ENCODE measurements at regions not wholly inside any gene's neighbourhood (a gene's known extent, or its start where the extent isn't known, plus 50 kb on each side); places are given as distances from the start of the nearest gene placed in this dataset.

GRCh38 chr13:109840893-109841287, 54.5 kb upstream of the IRS2 start:
- Histone ChIP-seq H3K9me3 (ENCODE audit: control insufficient read depth, low read length) (no peaks in the 10 kb centered on the region), H3K36me3 (ENCODE audit: control insufficient read depth, insufficient read depth, low read length) (no peaks in the 10 kb centered on the region), H3K27ac (ENCODE audit: low read depth, low read length, severe bottlenecking) (no peak overlapping the region), H3K4me3 (ENCODE audit: extremely low read depth, insufficient read depth, low read length, poor library complexity, severe bottlenecking) (no peak overlapping the region), H3K4me1 (ENCODE audit: control insufficient read depth, insufficient read depth, low read length, poor library complexity, severe bottlenecking) (peaks cover 17% of the 10 kb centered on the region)
- WGBS, 2 experiments (ENCODE audit: insufficient coverage in 2 of 2) = no CpG with 5 or more reads among the region's 4 CpGs

GRCh38 chr13:109840201-109840892, 54.0 kb upstream of the IRS2 start:
- 73 to 78% methylated on average over 7 to 9 of the region's 9 CpGs for WGBS, 2 experiments (ENCODE audit: insufficient coverage in 2 of 2)
- Histone ChIP-seq H3K36me3 (ENCODE audit: control insufficient read depth, insufficient read depth, low read length) (no peaks in the 10 kb centered on the region), H3K9me3 (ENCODE audit: control insufficient read depth, low read length) (no peaks in the 10 kb centered on the region), H3K4me3 (ENCODE audit: extremely low read depth, insufficient read depth, low read length, poor library complexity, severe bottlenecking) (no peak overlapping the region), H3K4me1 (ENCODE audit: control insufficient read depth, insufficient read depth, low read length, poor library complexity, severe bottlenecking) (peaks cover 22% of the 10 kb centered on the region), H3K27ac (ENCODE audit: low read depth, low read length, severe bottlenecking) (peak overlapping the region; percentile 42)

DNA sequence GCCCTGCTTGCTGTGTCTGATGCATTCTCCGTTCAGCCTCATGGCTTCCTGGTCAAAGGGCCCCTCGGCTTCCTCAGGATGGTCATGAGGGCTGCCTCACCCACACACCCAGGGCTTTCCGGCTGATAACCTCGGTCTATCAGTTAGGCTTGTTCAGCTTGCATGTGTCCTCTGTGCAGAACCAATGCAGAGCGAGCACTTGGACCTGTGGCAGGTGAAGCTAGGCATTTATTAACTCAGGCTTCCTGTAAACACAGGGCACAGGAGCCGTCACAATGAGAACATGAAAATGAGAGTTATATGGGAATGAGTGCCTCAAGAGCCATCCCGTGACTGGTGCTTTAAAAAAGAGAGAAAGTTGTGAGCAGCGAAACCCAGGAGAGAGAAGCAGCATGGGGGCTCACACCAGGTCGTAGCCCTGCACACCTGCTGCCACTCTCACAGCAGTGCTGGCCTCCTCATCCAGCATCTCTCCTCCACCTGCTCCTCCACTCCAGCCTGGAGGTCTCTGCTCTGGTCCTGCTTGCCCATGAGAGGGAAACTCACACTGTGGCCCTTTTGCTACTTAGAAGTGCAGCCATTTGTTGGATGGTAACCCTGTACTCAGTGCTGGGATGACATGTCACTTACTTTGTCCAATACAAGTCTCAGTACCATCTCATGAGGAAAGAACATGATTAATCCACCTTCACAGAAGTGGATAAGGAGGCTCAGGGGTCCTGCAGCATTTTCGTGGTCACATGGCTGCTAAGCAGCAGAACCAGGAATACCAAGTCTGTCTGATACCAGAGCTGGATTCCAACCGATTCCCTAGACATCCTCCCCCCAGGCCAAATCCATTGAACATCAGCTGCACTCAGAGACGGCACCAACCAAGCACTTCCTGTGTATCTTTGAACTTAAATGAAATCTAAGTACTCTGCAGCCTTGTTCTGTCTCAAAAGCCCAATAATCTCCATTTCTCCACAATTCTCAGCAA, 50.5 kb upstream of the IRS2 start:
- no peak overlapping the region for H3K4me3 ChIP-seq (ENCODE audit: extremely low read depth, insufficient read depth, low read length, poor library complexity, severe bottlenecking)
- no peaks in the 10 kb centered on the region for H3K36me3 ChIP-seq (ENCODE audit: control insufficient read depth, insufficient read depth, low read length)
- peaks cover 22% of the 10 kb centered on the region for H3K4me1 ChIP-seq (ENCODE audit: control insufficient read depth, insufficient read depth, low read length, poor library complexity, severe bottlenecking)
- no peak overlapping the region for H3K27ac ChIP-seq (ENCODE audit: low read depth, low read length, severe bottlenecking)
- no peaks in the 10 kb centered on the region for H3K9me3 ChIP-seq (ENCODE audit: control insufficient read depth, low read length)
- 73 to 89% methylated on average over 11 of the region's 12 CpGs for WGBS, 2 experiments (ENCODE audit: insufficient coverage in 2 of 2)

All from mesodermal cell (in vitro differentiated cells).